H1 (cell line): ENCODE measurements at regions not wholly inside any gene's neighbourhood (a gene's known extent, or its start where the extent isn't known, plus 50 kb on each side); places are given as distances from the start of the nearest gene placed in this dataset.

Source experiments
- CTCF ChIA-PET: fragments of 300-600 bp; sonication (Branson Sonifier 250); formaldehyde crosslinking; loops from one replicate; lab custom pipeline; 2021; ENCODE audit not compliant: partially characterized antibody; lab: Charles Lee
- POLR2A ChIA-PET: fragments of 300-600 bp; sonication (Branson Sonifier 250); formaldehyde crosslinking; loops from one replicate; lab custom pipeline; 2021; ENCODE audit warnings: inconsistent platforms; ENCODE audit not compliant: partially characterized antibody; lab: Charles Lee
- DNase-seq, 2 experiments: peaks; one replicate each; pipeline versions ENCODE4 v3.0.0 to v3.0.0-alpha.2; 2010 to 2022; ENCODE audit warnings: low spot score in 2 of 2, low read depth in 1 of 2, mixed read lengths in 1 of 2
- FAIRE-seq: peaks from 2 replicates; lab custom pipeline; 2011; peaks lifted over from hg19 to GRCh38; lab: Jason Lieb, UNC
- H2AFZ ChIP-seq: 2 replicates; pipeline ENCODE4 v1.8.1; 2012; ENCODE audit warnings: low read length, inconsistent platforms
- H2AK5ac ChIP-seq: 2 replicates; pipeline ENCODE4 v1.6.1; 2013; ENCODE audit warnings: low read depth, low read length
- H2BK120ac ChIP-seq: replicated peaks from 2 replicates; pipeline ENCODE3; 2013; ENCODE audit warnings: low read depth, low read length, inconsistent platforms
- H2BK12ac ChIP-seq: 2 replicates; pipeline ENCODE4 v1.6.1; 2013; ENCODE audit warnings: low read depth, low read length
- H2BK15ac ChIP-seq: 2 replicates; pipeline ENCODE4 v1.6.1; 2013; ENCODE audit warnings: low read length
- H2BK20ac ChIP-seq: 2 replicates; pipeline ENCODE4 v1.6.1; 2013; ENCODE audit warnings: low read length
- H2BK5ac ChIP-seq: 2 replicates; pipeline ENCODE4 v1.6.1; 2013; ENCODE audit warnings: low read depth, low read length
- H3K14ac ChIP-seq: 2 replicates; pipeline ENCODE4 v1.6.1; 2013; ENCODE audit warnings: inconsistent platforms; ENCODE audit not compliant: insufficient read length
- H3K18ac ChIP-seq: 2 replicates; pipeline ENCODE4 v1.6.1; 2013; ENCODE audit warnings: low read length; ENCODE audit errors: extremely low read depth
- H3K23ac ChIP-seq: 2 replicates; pipeline ENCODE4 v1.6.1; 2013; ENCODE audit warnings: inconsistent platforms; ENCODE audit not compliant: insufficient read length
- H3K23me2 ChIP-seq: 2 replicates; pipeline ENCODE4 v1.6.1; 2013; ENCODE audit warnings: low read depth, low read length
- H3K27ac ChIP-seq: 2 replicates; pipeline ENCODE4 v1.6.1; 2011; ENCODE audit warnings: low read depth, low read length, inconsistent platforms
- H3K27me3 ChIP-seq, 4 experiments: replicated peaks in 1 of 4; 1 replicate in 1 of 4; 2 replicates in 3 of 4; pipeline versions ENCODE4 v1.6.1 to v1.8.1; 2011 to 2013; ENCODE audit warnings: low read length in 3 of 4, mild to moderate bottlenecking in 3 of 4, inconsistent platforms in 2 of 4, mixed read lengths in 2 of 4, moderate library complexity in 1 of 4; ENCODE audit not compliant: control insufficient read depth in 3 of 4, insufficient read depth in 3 of 4; ENCODE audit errors: extremely low read depth in 1 of 4
- H3K36me3 ChIP-seq, 4 experiments: 2 replicates each; pipeline versions ENCODE4 v1.6.1 to v1.8.1; 2011 to 2013; ENCODE audit warnings: mild to moderate bottlenecking in 4 of 4, low read length in 3 of 4, moderate library complexity in 2 of 4, control low read depth in 1 of 4, inconsistent platforms in 1 of 4; ENCODE audit not compliant: insufficient read depth in 4 of 4, control insufficient read depth in 2 of 4
- H3K4ac ChIP-seq: replicated peaks from 2 replicates; pipeline ENCODE3; 2013; ENCODE audit warnings: low read length, low read depth, mixed read lengths, inconsistent platforms; ENCODE audit not compliant: insufficient read length
- H3K4me1 ChIP-seq, 4 experiments: replicated peaks in 1 of 4; 1 replicate in 1 of 4; 2 replicates in 3 of 4; pipeline versions ENCODE4 v1.6.1 to v1.8.1; 2011 to 2013; ENCODE audit warnings: low read length in 3 of 4, inconsistent platforms in 2 of 4, mixed read lengths in 1 of 4; ENCODE audit not compliant: insufficient read depth in 4 of 4, control insufficient read depth in 3 of 4
- H3K4me2 ChIP-seq, 2 experiments: 2 replicates each; pipeline versions ENCODE4 v1.6.1 to v1.8.1; 2011 to 2013; ENCODE audit warnings: low read depth in 2 of 2, low read length in 2 of 2, control low read depth in 1 of 2, inconsistent platforms in 1 of 2, mild to moderate bottlenecking in 1 of 2; ENCODE audit not compliant: insufficient read depth in 1 of 2
- H3K4me3 ChIP-seq, 4 experiments: fragments of 200-600, 300-600 bp in 1 of 4; sonication (generic), shearing (Covaris generic), sonication (Bioruptor Twin) in 1 of 4; 2 replicates each; pipeline versions ENCODE4 v1.5.1 to v1.8.1; 2011 to 2016; ENCODE audit warnings: low read length in 4 of 4, low read depth in 3 of 4, control low read depth in 2 of 4, inconsistent platforms in 2 of 4, mild to moderate bottlenecking in 2 of 4, mixed read lengths in 1 of 4, moderate library complexity in 1 of 4; ENCODE audit not compliant: insufficient read depth in 2 of 4; ENCODE audit errors: extremely low read depth in 1 of 4
- H3K56ac ChIP-seq: replicated peaks from 2 replicates; pipeline ENCODE3; 2013; ENCODE audit warnings: low read depth, mild to moderate bottlenecking, mixed read lengths, low read length, inconsistent platforms; ENCODE audit not compliant: insufficient read length
- H3K79me1 ChIP-seq: 2 replicates; pipeline ENCODE4 v1.6.1; 2013; ENCODE audit warnings: low read depth, low read length, control low read depth
- H3K79me2 ChIP-seq, 2 experiments: 2 replicates each; pipeline versions ENCODE4 v1.6.1 to v1.8.1; 2012 to 2013; ENCODE audit warnings: low read length in 2 of 2, mild to moderate bottlenecking in 2 of 2, inconsistent platforms in 1 of 2; ENCODE audit not compliant: insufficient read depth in 2 of 2, control insufficient read depth in 1 of 2
- H3K9ac ChIP-seq, 4 experiments: replicated peaks in 1 of 4; 1 replicate in 1 of 4; 2 replicates in 3 of 4; pipeline versions ENCODE4 v1.6.1 to v1.8.1; 2011 to 2013; ENCODE audit warnings: low read depth in 3 of 4, low read length in 3 of 4, control low read depth in 2 of 4, mild to moderate bottlenecking in 2 of 4, moderate library complexity in 2 of 4, inconsistent platforms in 1 of 4; ENCODE audit errors: extremely low read depth in 1 of 4
- H3K9me3 ChIP-seq, 2 experiments: 2 replicates each; pipeline versions ENCODE4 v1.6.1 to v1.8.1; 2012 to 2013; ENCODE audit warnings: mild to moderate bottlenecking in 2 of 2, moderate library complexity in 2 of 2, control low read depth in 1 of 2, inconsistent platforms in 1 of 2, low read depth in 1 of 2, low read length in 1 of 2, mixed read lengths in 1 of 2; ENCODE audit not compliant: insufficient read depth in 2 of 2
- H4K20me1 ChIP-seq, 2 experiments: replicated peaks in 1 of 2; 2 replicates each; pipeline versions ENCODE3 to v1.8.1; 2011 to 2013; ENCODE audit warnings: inconsistent platforms in 2 of 2, low read length in 2 of 2, mild to moderate bottlenecking in 1 of 2; ENCODE audit not compliant: insufficient read depth in 2 of 2, control insufficient read depth in 1 of 2
- H4K5ac ChIP-seq: 2 replicates; pipeline ENCODE4 v1.6.1; 2013; ENCODE audit warnings: low read length, low read depth, mixed read lengths, inconsistent platforms; ENCODE audit not compliant: insufficient read length
- H4K8ac ChIP-seq: 2 replicates; pipeline ENCODE4 v1.8.0; 2013; ENCODE audit warnings: mild to moderate bottlenecking, moderate library complexity, low read length, inconsistent platforms; ENCODE audit not compliant: insufficient read depth; ENCODE audit errors: extremely low read depth
- H4K91ac ChIP-seq: replicated peaks from 2 replicates; pipeline ENCODE3; 2013; ENCODE audit warnings: low read length, mixed read lengths, inconsistent platforms; ENCODE audit not compliant: insufficient read length
- ASH2L ChIP-seq: fragments of 200-600, 300-600 bp; sonication (generic); IDR thresholded peaks from one replicate; pipeline ENCODE4 v1.7.1; 2017; ENCODE audit warnings: low read length
- BRCA1 ChIP-seq: IDR thresholded peaks from 2 replicates; pipeline ENCODE4 v1.6.1; 2012; ENCODE audit warnings: low read depth, low read length, improper control_type of control experiment
- CBX8 ChIP-seq: fragments of 300-800, 300-1000 bp; sonication (generic); IDR thresholded peaks from 2 replicates; pipeline ENCODE4 v1.7.1; 2016; ENCODE audit warnings: low read depth, low read length, borderline replicate concordance
- CTCF ChIP-seq, 3 experiments: IDR thresholded peaks; 1 replicate in 2 of 3; 2 replicates in 1 of 3; pipeline versions ENCODE4 v1.5.1 to v1.6.1; 2011; ENCODE audit warnings: low read length in 3 of 3, mild to moderate bottlenecking in 3 of 3, inconsistent platforms in 2 of 3, low read depth in 1 of 3, moderate library complexity in 1 of 3; ENCODE audit not compliant: insufficient read depth in 1 of 3; ENCODE audit errors: control extremely low read depth in 1 of 3
- EGR1 ChIP-seq: IDR thresholded peaks from 2 replicates; pipeline ENCODE4 v1.6.1; 2011; ENCODE audit warnings: low read depth, low read length, borderline replicate concordance
- EZH2 ChIP-seq: fragments of 200-600 bp; sonication (generic); IDR thresholded peaks from 2 replicates; pipeline ENCODE4 v1.7.1; 2012; ENCODE audit warnings: low read depth, mild to moderate bottlenecking, moderate library complexity, low read length, inconsistent platforms; ENCODE audit not compliant: severe bottlenecking
- GABPA ChIP-seq: IDR thresholded peaks from 2 replicates; pipeline ENCODE4 v1.6.1; 2011; ENCODE audit warnings: mild to moderate bottlenecking, low read length, moderate library complexity, borderline replicate concordance; ENCODE audit not compliant: insufficient read depth
- GTF2F1 ChIP-seq: IDR thresholded peaks from 2 replicates; pipeline ENCODE4 v1.6.1; 2012; ENCODE audit warnings: low read depth, low read length, improper control_type of control experiment, borderline replicate concordance
- JUND ChIP-seq: IDR thresholded peaks from 2 replicates; pipeline ENCODE4 v1.6.1; 2011; ENCODE audit warnings: mild to moderate bottlenecking, improper control_type of control experiment, low read length
- NRF1 ChIP-seq: IDR thresholded peaks from 2 replicates; pipeline ENCODE4 v1.6.1; 2011; ENCODE audit warnings: mild to moderate bottlenecking, low read depth, low read length, improper control_type of control experiment
- PHF8 ChIP-seq: fragments of 200-600 bp; sonication (generic); conservative IDR thresholded peaks from 2 replicates; pipeline ENCODE4 v1.7.1; 2012; ENCODE audit warnings: low read depth, mild to moderate bottlenecking, inconsistent platforms, low read length, moderate library complexity
- TBP ChIP-seq: IDR thresholded peaks from 2 replicates; pipeline ENCODE4 v1.6.1; 2011; ENCODE audit warnings: low read depth, low read length, improper control_type of control experiment
- TEAD4 ChIP-seq: IDR thresholded peaks from 2 replicates; pipeline ENCODE4 v1.6.1; 2012; ENCODE audit warnings: low read depth, low read length, inconsistent platforms, mixed read lengths
- WGBS, 2 experiments: shearing (Covaris generic) in 1 of 2; methylation state at CpG; one replicate each; pipeline versions ENCODE4 v1.1.6 to v1.1.7; 2013 to 2015; ENCODE audit warnings: low lambda C conversion rate in 2 of 2, mixed read lengths in 2 of 2, inconsistent platforms in 1 of 2, low coverage in 1 of 2, missing lambda C conversion rate in 1 of 2; ENCODE audit not compliant: insufficient replicate concordance in 2 of 2, insufficient coverage in 1 of 2, insufficient read length in 1 of 2; ENCODE audit errors: extremely low coverage in 1 of 2, missing lambda C conversion rate in 1 of 2; 5-methylcytosine and 5-hydroxymethylcytosine counted together

GRCh38 chrX:16526003-16526402 is 124.0 kb upstream of the S100G start:
- DNase-seq, result no peak
- H3K23ac ChIP-seq, result no peak overlapping the region
- peaks cover 5 to 8% of the 10 kb centered on the region in 2 experiments; a peak in 3 of 4 replicates for H3K9me3 ChIP-seq
- no peak overlapping the region for H3K56ac ChIP-seq
- H3K4me1 ChIP-seq, result no peaks in the 10 kb centered on the region
- no peaks in the 10 kb centered on the region for H3K79me2 ChIP-seq
- no peaks in the 10 kb centered on the region for H4K20me1 ChIP-seq
- H3K14ac ChIP-seq, result no peak overlapping the region
- FAIRE-seq, result no peak
- no peak overlapping the region for H2AFZ ChIP-seq
- no peak overlapping the region for H4K5ac ChIP-seq
- no peak overlapping the region for H2BK12ac ChIP-seq
- 93% methylated on average over 2 of the region's 2 CpGs; no CpG with 5 or more reads in 1 of the 2 experiments for WGBS, 2 experiments
- H3K36me3 ChIP-seq, result no peaks in the 10 kb centered on the region
- H2BK5ac ChIP-seq, result no peak overlapping the region
- H3K9ac ChIP-seq, result no peak overlapping the region
- ChIA-PET CTCF (no interaction called here), POLR2A (no interaction called here)
- H3K4me3 ChIP-seq, result no peak overlapping the region
- no peak overlapping the region for H3K4me2 ChIP-seq
- no peak overlapping the region for H4K8ac ChIP-seq
- H2AK5ac ChIP-seq, result no peak overlapping the region
- H2BK20ac ChIP-seq, result no peak overlapping the region
- H2BK15ac ChIP-seq, result no peak overlapping the region
- H3K18ac ChIP-seq, result no peak overlapping the region
- H3K79me1 ChIP-seq, result no peaks in the 10 kb centered on the region
- H3K4ac ChIP-seq, result no peak overlapping the region
- H3K23me2 ChIP-seq, result no peaks in the 10 kb centered on the region
- no peak overlapping the region for H3K27ac ChIP-seq
- no peak overlapping the region for H2BK120ac ChIP-seq
- no peak overlapping the region for H4K91ac ChIP-seq
- no peaks in the 10 kb centered on the region for H3K27me3 ChIP-seq
- TF ChIP-seq GTF2F1 (no peak), TEAD4 (no peak), EGR1 (no peak), BRCA1 (no peak), CTCF (IDR thresholded peaks at IDR 0.05; ENCODE audit: control extremely low read depth in 1 of 3, insufficient read depth in 1 of 3, low read depth in 1 of 3, low read length in 3 of 3) (no peak), JUND (no peak), PHF8 (no peak), EZH2 (no peak), NRF1 (no peak), TBP (no peak), ASH2L (no peak), GABPA (no peak), CBX8 (no peak)
